SK-N-MC (cell line): ENCODE measurements at regions not wholly inside any gene's neighbourhood (a gene's known extent, or its start where the extent isn't known, plus 50 kb on each side); places are given as distances from the start of the nearest gene placed in this dataset.

Experiments used
- DNase-seq: peaks from one replicate; pipeline ENCODE4 v3.0.0-alpha.2; 2011; ENCODE audit warnings: low read depth, low spot score
- H3K27ac ChIP-seq: fragments of 200-600 bp; sonication (generic); 2 replicates; pipeline ENCODE4 v1.5.1; 2016; ENCODE audit warnings: mixed run types
- H3K36me3 ChIP-seq: fragments of 200-600 bp; sonication (generic); 2 replicates; pipeline ENCODE4 v1.6.1; 2017; ENCODE audit warnings: antibody characterized with exemption, low read length, mixed read lengths; ENCODE audit not compliant: insufficient read depth
- H3K4me3 ChIP-seq: fragments of 200-600 bp; sonication (generic); 2 replicates; pipeline ENCODE4 v1.5.1; 2016
- H3K9ac ChIP-seq: fragments of 200-600 bp; sonication (generic); 2 replicates; pipeline ENCODE4 v1.8.0; 2017; ENCODE audit warnings: mixed run types, mixed read lengths; ENCODE audit not compliant: insufficient read length
- H3K9me3 ChIP-seq: fragments of 200-600 bp; sonication (generic); 2 replicates; pipeline ENCODE4 v1.6.1; 2017; ENCODE audit warnings: low read depth, mild to moderate bottlenecking, antibody characterized with exemption, low read length, moderate library complexity, mixed read lengths
- EZH2 ChIP-seq: fragments of 200-600 bp; sonication (generic); IDR thresholded peaks from one replicate; pipeline ENCODE4 v1.6.1; 2017; ENCODE audit warnings: antibody characterized with exemption
- FOXP2 ChIP-seq: optimal IDR thresholded peaks from 2 replicates; pipeline ENCODE3; 2011; ENCODE audit warnings: mild to moderate bottlenecking, moderate library complexity; ENCODE audit not compliant: insufficient read depth; ENCODE audit errors: extremely low read length, control extremely low read depth
- POLR2AphosphoS5 ChIP-seq: IDR thresholded peaks from 2 replicates; pipeline ENCODE4 v1.6.1; 2012; ENCODE audit warnings: mild to moderate bottlenecking, low read depth, low read length, borderline replicate concordance

DNA sequence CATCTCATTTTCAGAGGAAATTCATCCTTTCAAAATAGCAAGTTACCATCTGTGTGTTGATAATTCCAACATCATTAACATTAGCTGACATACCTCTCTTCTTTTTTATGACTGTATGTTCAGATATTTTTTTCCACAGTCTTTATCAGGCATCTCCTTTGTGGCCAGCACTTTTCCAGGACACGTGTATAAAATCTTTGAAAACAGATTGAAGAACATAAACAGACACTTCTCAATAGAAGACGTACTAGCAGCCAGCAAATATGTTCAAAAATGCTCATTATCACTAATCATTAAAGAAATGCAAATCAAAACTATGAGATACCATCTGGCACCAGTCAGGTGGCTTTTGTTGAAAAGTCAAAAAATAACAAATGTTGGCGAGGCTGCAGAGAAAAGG lies 734.3 kb downstream of the SEMA5A start:
- no peak for TF ChIP-seq EZH2
- TF ChIP-seq FOXP2, result no peak
- TF ChIP-seq POLR2AphosphoS5, result no peak

DNA sequence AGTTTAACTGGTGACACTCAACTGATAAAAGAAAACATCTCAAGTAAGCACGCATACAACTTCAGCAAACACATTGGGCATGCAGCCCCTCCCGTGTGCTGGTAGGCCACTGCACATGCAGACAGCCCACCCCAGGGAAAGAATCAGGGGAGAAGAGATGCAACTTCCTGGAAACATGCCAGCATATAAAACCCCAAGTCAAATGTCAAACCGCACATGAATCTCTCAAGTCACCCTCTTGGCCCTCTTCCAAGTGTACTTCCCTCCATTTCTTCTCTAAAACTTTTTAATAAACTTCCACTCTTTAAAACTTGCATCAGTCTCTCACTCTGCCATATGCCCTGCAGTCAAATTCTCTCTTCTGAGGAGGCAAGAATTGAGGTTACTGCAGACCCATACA lies 732.7 kb downstream of the SEMA5A start:
- no peak overlapping the region for H3K27ac ChIP-seq
- no peak for TF ChIP-seq EZH2
- TF ChIP-seq POLR2AphosphoS5, result no peak
- TF ChIP-seq FOXP2, result no peak
- no peak overlapping the region for H3K9ac ChIP-seq
- no peaks in the 10 kb centered on the region for H3K9me3 ChIP-seq
- no peak overlapping the region for H3K4me3 ChIP-seq
- H3K36me3 ChIP-seq, result no peaks in the 10 kb centered on the region
- DNase-seq, result no peak

More for the DNA sequence above, 734.3 kb downstream of the SEMA5A start:
- Histone ChIP-seq H3K36me3 (no peaks in the 10 kb centered on the region), H3K9me3 (no peaks in the 10 kb centered on the region), H3K4me3 (no peak overlapping the region), H3K27ac (no peak overlapping the region), H3K9ac (no peak overlapping the region)
- DNase-seq, result no peak

DNA sequence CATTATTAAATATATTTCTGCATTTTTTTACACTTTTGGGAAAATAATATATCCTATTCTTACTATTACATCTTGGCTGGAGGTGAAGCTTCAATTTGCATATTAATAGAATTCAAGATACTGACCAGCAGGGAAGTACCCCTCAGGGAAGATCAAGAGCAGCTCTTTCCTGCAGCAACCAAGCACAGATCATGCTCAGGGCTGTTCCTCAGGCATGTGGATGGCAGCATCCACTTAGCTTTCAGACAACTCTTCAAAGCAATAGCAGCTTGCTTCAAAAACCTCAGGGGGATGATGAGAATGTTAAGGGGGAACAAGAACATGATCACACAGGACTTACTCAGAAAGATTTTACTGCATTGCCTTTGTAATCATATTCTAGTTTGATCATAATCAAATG lies 731.8 kb downstream of the SEMA5A start:
- Histone ChIP-seq H3K9me3 (no peaks in the 10 kb centered on the region), H3K4me3 (no peak overlapping the region), H3K9ac (no peak overlapping the region), H3K36me3 (no peaks in the 10 kb centered on the region), H3K27ac (no peak overlapping the region)
- TF ChIP-seq POLR2AphosphoS5, result no peak
- no peak for TF ChIP-seq FOXP2
- no peak for TF ChIP-seq EZH2
- DNase-seq, result no peak

DNA sequence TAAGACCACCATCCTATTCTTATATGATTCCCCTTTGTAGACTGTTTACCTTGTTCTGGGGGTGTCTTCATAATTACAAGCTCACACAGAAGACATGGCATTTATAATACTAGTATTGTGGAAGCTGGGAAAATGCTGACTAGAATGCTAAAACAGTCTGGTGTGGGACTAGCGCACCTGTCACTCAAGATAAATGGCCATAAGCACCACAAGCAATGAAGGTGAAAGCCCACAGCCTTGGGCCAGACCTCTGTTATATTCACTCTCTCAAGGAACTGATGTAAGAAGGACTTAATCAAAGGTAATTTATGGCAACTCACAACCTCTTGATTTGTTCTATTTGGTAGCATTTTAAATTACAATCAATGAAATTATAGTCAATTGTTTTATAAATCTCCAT lies 721.5 kb downstream of the SEMA5A start:
- Histone ChIP-seq H3K36me3 (no peaks in the 10 kb centered on the region), H3K27ac (no peak overlapping the region), H3K9ac (no peak overlapping the region), H3K4me3 (no peak overlapping the region), H3K9me3 (no peaks in the 10 kb centered on the region)
- no peak for DNase-seq
- TF ChIP-seq FOXP2, result no peak
- no peak for TF ChIP-seq POLR2AphosphoS5
- TF ChIP-seq EZH2, result no peak

DNA sequence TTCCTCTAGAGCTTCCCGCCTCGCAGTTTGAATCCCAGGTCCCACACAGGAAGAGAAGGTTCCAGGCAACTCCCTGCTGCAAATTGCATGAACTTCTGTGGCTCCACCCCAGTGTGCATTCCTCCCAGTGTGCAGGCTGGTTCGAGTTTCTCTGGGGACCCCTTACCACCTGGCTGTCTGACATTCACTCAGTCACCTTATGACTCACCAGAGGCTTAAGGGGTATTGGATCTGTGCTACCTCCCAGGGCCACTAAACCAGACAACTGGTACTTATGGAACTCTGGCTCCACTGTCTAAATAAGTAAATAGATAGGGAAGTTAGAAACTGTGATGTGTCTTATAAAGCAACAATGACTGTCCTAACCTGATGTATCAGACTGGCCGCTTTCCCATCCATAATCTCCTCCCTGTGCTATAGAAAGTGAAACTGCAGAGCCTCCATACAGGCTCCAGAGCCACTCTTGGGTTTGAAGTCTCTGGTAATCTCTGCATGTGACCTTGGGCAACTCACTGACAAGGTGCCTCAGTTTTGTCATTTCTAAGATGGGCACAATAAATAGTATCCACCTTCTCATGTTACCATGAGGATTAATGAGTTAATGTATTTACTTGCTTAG lies 720.6 kb downstream of the SEMA5A start:
- no peak for TF ChIP-seq POLR2AphosphoS5
- TF ChIP-seq EZH2, result no peak
- TF ChIP-seq FOXP2, result no peak
- Histone ChIP-seq H3K9me3 (no peaks in the 10 kb centered on the region), H3K27ac (no peak overlapping the region), H3K9ac (no peak overlapping the region), H3K36me3 (no peaks in the 10 kb centered on the region), H3K4me3 (no peak overlapping the region)
- no peak for DNase-seq

DNA sequence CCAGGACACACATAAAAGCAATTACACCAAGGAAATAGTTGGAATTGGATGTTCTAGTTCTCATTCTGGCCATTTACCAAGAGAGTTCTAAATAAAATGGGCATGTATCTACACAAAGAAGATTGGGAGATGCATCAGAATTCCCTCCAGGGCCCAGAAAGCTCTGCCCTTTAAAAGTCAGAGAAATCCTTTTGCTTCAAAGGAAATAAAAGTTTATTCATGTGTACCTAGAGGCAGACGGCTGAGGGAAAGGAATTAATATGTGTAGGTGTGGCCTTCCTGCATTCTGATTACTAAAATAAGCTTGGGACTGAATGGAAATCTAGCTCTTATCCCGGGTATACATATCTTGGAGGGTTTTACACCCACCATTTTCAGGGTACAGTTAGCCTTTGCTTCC lies 719.4 kb downstream of the SEMA5A start:
- Histone ChIP-seq H3K27ac (no peak overlapping the region), H3K4me3 (no peak overlapping the region), H3K36me3 (no peaks in the 10 kb centered on the region), H3K9me3 (no peaks in the 10 kb centered on the region), H3K9ac (no peak overlapping the region)
- no peak for TF ChIP-seq POLR2AphosphoS5
- no peak for TF ChIP-seq EZH2
- no peak for TF ChIP-seq FOXP2
- DNase-seq, result no peak

DNA sequence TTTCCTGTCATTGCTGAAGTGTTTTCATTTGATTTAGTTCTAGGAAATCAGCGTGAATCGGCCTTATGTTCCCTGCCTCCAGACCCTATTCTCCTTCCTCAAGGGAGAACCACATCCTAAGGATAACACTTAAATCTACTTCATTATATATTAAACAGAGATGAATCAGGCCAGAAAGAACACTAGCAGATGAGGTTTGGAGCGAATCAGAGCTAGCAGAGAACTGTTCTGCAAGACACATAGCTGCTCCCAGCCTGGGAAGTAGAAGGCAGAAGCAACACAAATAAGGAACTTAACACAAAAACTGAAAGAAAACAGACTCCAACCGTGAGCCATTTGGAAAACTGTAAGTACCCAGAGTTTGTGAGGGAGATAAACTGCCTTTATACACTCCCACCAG lies 718.2 kb downstream of the SEMA5A start:
- no peak overlapping the region for H3K4me3 ChIP-seq
- no peaks in the 10 kb centered on the region for H3K36me3 ChIP-seq
- no peaks in the 10 kb centered on the region for H3K9me3 ChIP-seq
- H3K9ac ChIP-seq, result no peak overlapping the region
- DNase-seq, result no peak
- H3K27ac ChIP-seq, result no peak overlapping the region
- TF ChIP-seq EZH2, result no peak
- TF ChIP-seq POLR2AphosphoS5, result no peak
- no peak for TF ChIP-seq FOXP2

DNA sequence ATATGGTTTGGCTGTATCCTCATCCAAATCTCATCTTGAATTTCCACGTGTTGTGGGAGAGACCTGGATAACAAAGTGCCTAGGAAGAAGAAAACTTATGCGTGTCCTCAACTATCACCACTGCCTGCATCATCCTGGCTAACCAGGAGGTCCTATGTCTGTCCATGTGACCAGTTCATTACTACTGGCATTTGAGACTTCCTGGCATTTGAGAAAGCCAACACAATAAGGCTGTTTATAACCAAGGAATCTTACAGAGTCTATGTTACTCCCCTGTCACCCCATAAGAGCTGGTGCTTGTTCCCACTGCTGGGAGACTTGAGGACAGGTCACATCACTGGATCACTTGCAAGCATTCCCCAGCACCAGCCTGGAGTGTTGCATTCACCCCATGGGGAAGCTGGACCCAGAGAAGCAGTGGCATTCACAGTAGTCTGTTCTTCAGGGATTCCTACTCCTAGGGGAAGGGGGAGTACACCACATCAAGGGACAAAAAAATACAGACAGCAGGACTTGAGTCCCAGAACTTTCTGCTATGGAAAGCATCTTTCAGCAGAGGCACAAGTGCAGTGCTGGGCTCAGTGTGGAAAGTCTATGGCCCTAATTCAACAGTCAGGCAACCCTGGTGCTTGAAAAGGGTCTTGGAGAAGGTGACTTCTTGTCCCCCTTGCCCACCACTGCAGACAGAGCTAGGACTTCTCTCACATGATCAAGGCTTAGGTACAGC lies 717.1 kb downstream of the SEMA5A start:
- H3K27ac ChIP-seq, result no peak overlapping the region
- no peak for DNase-seq

More for the DNA sequence above, 717.1 kb downstream of the SEMA5A start:
- no peak for TF ChIP-seq FOXP2
- TF ChIP-seq POLR2AphosphoS5, result no peak
- TF ChIP-seq EZH2, result no peak
- Histone ChIP-seq H3K9me3 (no peaks in the 10 kb centered on the region), H3K36me3 (no peaks in the 10 kb centered on the region), H3K4me3 (no peak overlapping the region), H3K9ac (no peak overlapping the region)
